ENCODE measurements at regions not wholly inside any gene's neighbourhood (a gene's known extent, or its start where the extent isn't known, plus 50 kb on each side); places are given as distances from the start of the nearest gene placed in this dataset.
"Not testable (repeated sequence)": the region's sequence is repeated elsewhere in the genome, so short reads cannot be mapped to it uniquely, and the experiment has no call there.

GRCh38 chr2:868857-869256 lies 81.8 kb upstream of the SNTG2 start:
- not testable (repeated sequence) for FAIRE-seq; H3K4me2 ChIP-seq (ENCODE audit: insufficient read depth in 1 of 2, low read depth in 2 of 2, low read length in 2 of 2); H2BK15ac ChIP-seq (ENCODE audit: low read length); H2AFZ ChIP-seq (ENCODE audit: low read length); H3K9me3 ChIP-seq (ENCODE audit: insufficient read depth in 2 of 2, low read depth in 1 of 2, low read length in 1 of 2); H3K23ac ChIP-seq (ENCODE audit: insufficient read length); H3K4ac ChIP-seq (replicated peaks; ENCODE audit: insufficient read length, low read depth, low read length); H3K36me3 ChIP-seq (ENCODE audit: control insufficient read depth in 2 of 4, insufficient read depth in 4 of 4, low read length in 3 of 4); H3K4me3 ChIP-seq (ENCODE audit: extremely low read depth in 1 of 4, insufficient read depth in 2 of 4, low read depth in 3 of 4, low read length in 4 of 4); H2BK20ac ChIP-seq (ENCODE audit: low read length); H3K79me1 ChIP-seq (ENCODE audit: low read depth, low read length); H4K5ac ChIP-seq (ENCODE audit: insufficient read length, low read depth, low read length); H3K27ac ChIP-seq (ENCODE audit: low read depth, low read length); H2AK5ac ChIP-seq (ENCODE audit: low read depth, low read length); H3K18ac ChIP-seq (ENCODE audit: extremely low read depth, low read length); H4K91ac ChIP-seq (replicated peaks; ENCODE audit: insufficient read length, low read length); H3K56ac ChIP-seq (replicated peaks; ENCODE audit: insufficient read length, low read depth, low read length); H3K14ac ChIP-seq (ENCODE audit: insufficient read length); H2BK12ac ChIP-seq (ENCODE audit: low read depth, low read length); H2BK5ac ChIP-seq (ENCODE audit: low read depth, low read length); H3K23me2 ChIP-seq (ENCODE audit: low read depth, low read length); H3K9ac ChIP-seq (replicated peaks in 1 of 4; ENCODE audit: extremely low read depth in 1 of 4, low read depth in 3 of 4, low read length in 3 of 4); H4K8ac ChIP-seq (ENCODE audit: extremely low read depth, insufficient read depth, low read length); H2BK120ac ChIP-seq (replicated peaks; ENCODE audit: low read depth, low read length); H3K27me3 ChIP-seq (replicated peaks in 1 of 4; ENCODE audit: control insufficient read depth in 3 of 4, extremely low read depth in 1 of 4, insufficient read depth in 3 of 4, low read length in 3 of 4); DNase-seq (ENCODE audit: low read depth in 1 of 2, low spot score in 2 of 2); H3K79me2 ChIP-seq (ENCODE audit: control insufficient read depth in 1 of 2, insufficient read depth in 2 of 2, low read length in 2 of 2); H3K4me1 ChIP-seq (replicated peaks in 1 of 4; ENCODE audit: control insufficient read depth in 3 of 4, insufficient read depth in 4 of 4, low read length in 3 of 4); H4K20me1 ChIP-seq (replicated peaks in 1 of 2; ENCODE audit: control insufficient read depth in 1 of 2, insufficient read depth in 2 of 2, low read length in 2 of 2)
- POLR2A ChIA-PET (ENCODE audit: partially characterized antibody): interaction anchor here (0.6 to 0.7 kb wide), 2 partner anchors 69 to 191 kb away, joined by 3 to 4 read pairs; no protein-coding TSS in a partner anchor
- 98% methylated on average over 44 of the region's 51 CpGs; no CpG with 5 or more reads in 1 of the 2 experiments for WGBS, 2 experiments (ENCODE audit: extremely low coverage in 1 of 2, insufficient coverage in 1 of 2, insufficient read length in 1 of 2, insufficient replicate concordance in 2 of 2, low coverage in 1 of 2, low lambda C conversion rate in 2 of 2, missing lambda C conversion rate in 1 of 2)
- CTCF ChIA-PET (ENCODE audit: partially characterized antibody): interaction anchor here (1.4 kb wide), 1 partner anchor 17 kb away, joined by 4 read pairs; no protein-coding TSS in a partner anchor
